ENCODE measurements at regions not wholly inside any gene's neighbourhood (a gene's known extent, or its start where the extent isn't known, plus 50 kb on each side); places are given as distances from the start of the nearest gene placed in this dataset.

DNA sequence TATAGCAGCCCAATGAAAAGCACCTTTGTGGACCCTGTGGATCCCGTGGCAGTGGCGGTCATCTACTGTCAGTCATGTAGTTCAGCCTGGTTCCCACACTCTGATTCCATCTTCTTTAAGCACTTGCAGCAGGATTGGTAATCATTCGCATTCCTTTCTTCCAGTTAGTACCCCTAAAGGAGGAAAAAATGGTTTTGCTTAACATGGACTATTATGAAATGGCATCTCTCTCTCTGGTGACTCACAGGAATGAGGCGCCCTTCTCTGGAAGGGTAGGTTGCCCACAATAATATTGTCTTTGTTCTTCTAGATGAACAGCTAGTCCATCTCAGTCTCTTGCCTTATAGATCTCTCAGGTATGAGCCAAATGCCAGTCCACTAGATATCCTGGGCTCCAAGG lies 127.9 kb upstream of the MROH9 start:
- TF ChIP-seq POLR2A (IDR thresholded peaks at IDR 0.05), result no peak
- no peak for TF ChIP-seq CTCF (IDR thresholded peaks at IDR 0.05)
